Heart left ventricle (tissue), 16 donors: ENCODE measurements at regions not wholly inside any gene's neighbourhood (a gene's known extent, or its start where the extent isn't known, plus 50 kb on each side); places are given as distances from the start of the nearest gene placed in this dataset.

ENCODE experiments used
- ATAC-seq, 4 donors: fragments of 200-7000 bp; cut with Tn5 transposase; one replicate each; pipeline ENCODE4 v1.9.1; 2020 to 2022; ENCODE audit warnings: moderate library complexity in 4 of 4, mild to moderate bottlenecking in 3 of 4, moderate number of reproducible peaks in 1 of 4
- DNase-seq, 5 donors: peaks; one replicate each; pipeline ENCODE4 v3.0.0-alpha.2; 2020
- H3K27ac ChIP-seq, 12 donors: fragments of 200-600 bp; sonication (generic) in 4 of 12; one replicate each; pipeline versions ENCODE4 v1.5.0 to v1.8.0; 2016 to 2022; ENCODE audit warnings: mild to moderate bottlenecking in 2 of 12
- H3K27me3 ChIP-seq, 9 donors: fragments of 200-600 bp; sonication (generic) in 2 of 9; one replicate each; pipeline versions ENCODE4 v1.5.1 to v1.8.0; 2016 to 2022; ENCODE audit warnings: mild to moderate bottlenecking in 3 of 9
- H3K36me3 ChIP-seq, 9 donors: fragments of 200-600 bp; sonication (generic) in 2 of 9; one replicate each; pipeline versions ENCODE4 v1.5.0 to v1.8.0; 2018 to 2022; ENCODE audit warnings: mild to moderate bottlenecking in 2 of 9
- H3K4me1 ChIP-seq, 12 donors: fragments of 200-600 bp; sonication (generic) in 4 of 12; one replicate each; pipeline versions ENCODE4 v1.5.0 to v1.8.0; 2016 to 2022; ENCODE audit warnings: mild to moderate bottlenecking in 3 of 12
- H3K4me3 ChIP-seq, 12 donors: fragments of 200-600 bp; sonication (generic) in 4 of 12; one replicate each; pipeline versions ENCODE4 v1.5.0 to v1.8.0; 2017 to 2022; ENCODE audit warnings: mild to moderate bottlenecking in 9 of 12, moderate library complexity in 4 of 12
- H3K9me3 ChIP-seq, 12 donors: fragments of 200-600 bp; sonication (generic) in 4 of 12; one replicate each; pipeline versions ENCODE4 v1.5.0 to v1.8.0; 2016 to 2022; ENCODE audit warnings: mild to moderate bottlenecking in 1 of 12
- CTCF ChIP-seq, 12 donors: fragments of 200-600 bp; sonication (generic) in 4 of 12; IDR thresholded peaks; one replicate each; pipeline versions ENCODE4 v1.5.0 to v1.8.0; 2018 to 2022; ENCODE audit warnings: antibody characterized with exemption in 12 of 12, mild to moderate bottlenecking in 5 of 12
- POLR2A ChIP-seq, 2 donors: fragments of 450-650 bp; IDR thresholded peaks; one replicate each; pipeline ENCODE4 v1.6.1; 2017; ENCODE audit warnings: antibody characterized with exemption in 2 of 2, mild to moderate bottlenecking in 2 of 2, moderate library complexity in 2 of 2
- WGBS, 4 donors: extraction: QIAGEN DNeasy Blood & Tissue Kit in 2 of 4; methylation state at CpG; one replicate each; pipeline versions ENCODE4 v1.1.5 to v1.1.7; 2013 to 2018; 5-methylcytosine and 5-hydroxymethylcytosine counted together
- intact Hi-C, 10 donors: fragments of 100-400 bp; cut with DNase I; formaldehyde crosslinking; loops; one replicate each; pipeline versions ENCODE4 v1.11.1 to v1.14.2; 2022
- donor health status: ischemic (EF 13 %, LVEDD 7.1; RV severe dilation, severe dysfunction).
- donor health status: healthy with polysubstance abuse.
- donor health status: DM: no; HTN: yes; CAD: no.
- donor health status: DM: no; HTN: no; CAD: no.
- donor health status: ischemic (EF 25% LVEDD 6.9; RV normal size, moderate dysfunction).
- donor health status: ischemic (EF 25% LVEDD 5.7; RV mildly dilated, moderate dysfunction).
- donor health status: healthy.
- donor health status: DM: yes; HTN: yes; CAD: no.
- donor health status: ischemic (EF 35%, LVEDD 5.7; RV mildly dilated, moderate dysfunction).
- donor health status: nonischemic (EF 11% LVEDD 7.7; RV severe dilation, severe dysfunction).
- donor health status: DM: yes; HTN: yes; CAD: no.
- donor health status: PGD.
- donor health status: ischemic (EF 29% LVEDD 5.4; RV normal size, mild dysfunction).
- donor health status: nonischemic (EF 23%, LVEDD 6.1; RV moderate dilation, normal function).

GRCh38 chr15:101551696-101552591 is 62.4 kb upstream of the PCSK6 start:
- H3K27ac ChIP-seq = no peak overlapping the region

GRCh38 chr15:101550124-101550523 is 60.6 kb upstream of the PCSK6 start:
- intact Hi-C loops = no loop called here
- Histone ChIP-seq H3K9me3 (peaks cover 0 to 8% (median 0%) of the 10 kb centered on the region in 12 donors), H3K36me3 (no peaks in the 10 kb centered on the region), H3K4me1 (no peaks in the 10 kb centered on the region), H3K27me3 (no peaks in the 10 kb centered on the region), H3K4me3 (no peak overlapping the region), H3K27ac (no peak overlapping the region)
- no peak for DNase-seq
- no peak for ATAC-seq
- WGBS, 4 donors = 70 to 77% (median 76%) methylated on average over 4 of the region's 4 CpGs
- TF ChIP-seq CTCF (IDR thresholded peaks at IDR 0.05) = no peak
- TF ChIP-seq POLR2A (IDR thresholded peaks at IDR 0.05) = no peak

More at GRCh38 chr15:101551696-101552591, 62.4 kb upstream of the PCSK6 start:
- no peak for ATAC-seq
- H3K4me1 ChIP-seq = no peaks in the 10 kb centered on the region
- no peak overlapping the region for H3K4me3 ChIP-seq
- peaks cover 0 to 8% (median 0%) of the 10 kb centered on the region in 12 donors for H3K9me3 ChIP-seq
- H3K27me3 ChIP-seq = no peaks in the 10 kb centered on the region
- no peaks in the 10 kb centered on the region for H3K36me3 ChIP-seq
- TF ChIP-seq CTCF (IDR thresholded peaks at IDR 0.05) (no peak), POLR2A (IDR thresholded peaks at IDR 0.05) (no peak)
- no peak for DNase-seq
- intact Hi-C loops = no loop called here
- WGBS, 4 donors = 87 to 92% (median 90%) methylated on average over 18 to 20 of the region's 20 CpGs

GRCh38 chr15:101549647-101550046 is 60.1 kb upstream of the PCSK6 start:
- intact Hi-C loops = no loop called here
- TF ChIP-seq POLR2A (IDR thresholded peaks at IDR 0.05) (no peak), CTCF (IDR thresholded peaks at IDR 0.05) (no peak)
- 64 to 67% (median 65%) methylated on average over 8 of the region's 8 CpGs for WGBS, 4 donors
- ATAC-seq = no peak
- Histone ChIP-seq H3K27ac (no peak overlapping the region), H3K9me3 (peaks cover 0 to 8% (median 0%) of the 10 kb centered on the region in 12 donors), H3K27me3 (no peaks in the 10 kb centered on the region), H3K4me3 (no peak overlapping the region), H3K4me1 (no peaks in the 10 kb centered on the region), H3K36me3 (no peaks in the 10 kb centered on the region)
- DNase-seq = no peak

GRCh38 chr15:101547737-101548136 is 58.2 kb upstream of the PCSK6 start:
- Histone ChIP-seq H3K36me3 (no peaks in the 10 kb centered on the region), H3K4me3 (no peak overlapping the region), H3K4me1 (no peaks in the 10 kb centered on the region), H3K27ac (no peak overlapping the region), H3K27me3 (peaks cover 0 to 5% (median 0%) of the 10 kb centered on the region in 9 donors), H3K9me3 (peaks cover 0 to 8% (median 0%) of the 10 kb centered on the region in 12 donors)
- ATAC-seq (no peak), DNase-seq (no peak)
- TF ChIP-seq POLR2A (IDR thresholded peaks at IDR 0.05) (no peak), CTCF (IDR thresholded peaks at IDR 0.05) (no peak)
- intact Hi-C loops = no loop called here
- 76 to 84% (median 82%) methylated on average over 2 of the region's 2 CpGs for WGBS, 4 donors
